Panc1 (cell line): ENCODE measurements at regions not wholly inside any gene's neighbourhood (a gene's known extent, or its start where the extent isn't known, plus 50 kb on each side); places are given as distances from the start of the nearest gene placed in this dataset.

Experiments used
- ATAC-seq: fragments of 200-7000 bp; cut with Tn5 transposase; 2 replicates; pipeline ENCODE4 v1.9.1; 2020; ENCODE audit warnings: mild to moderate bottlenecking, moderate library complexity
- BruUV-seq: library from RNA; stranded (reverse); fragments of 400-500 nt; replicated peaks from 2 replicates; lab custom pipeline; 2021; lab: Mats Ljungman, UMichigan
- CTCF ChIA-PET: fragments of 300-600 bp; sonication (Branson Sonifier 250); formaldehyde crosslinking; loops from one replicate; lab custom pipeline; 2022; ENCODE audit warnings: antibody characterized with exemption; lab: Charles Lee
- POLR2A ChIA-PET: fragments of 300-600 bp; sonication (Branson Sonifier 250); formaldehyde crosslinking; loops from one replicate; lab custom pipeline; 2022; ENCODE audit warnings: antibody characterized with exemption; lab: Charles Lee
- DNase-seq: peaks from one replicate; pipeline ENCODE4 v3.0.0-alpha.2; 2010; ENCODE audit warnings: low read depth, low spot score
- H3K27ac ChIP-seq: 2 replicates; pipeline ENCODE4 v1.5.1; 2011; ENCODE audit warnings: mild to moderate bottlenecking, low read length, inconsistent platforms
- H3K27me3 ChIP-seq: fragments of 200-500 bp; sonication (Bioruptor generic); 2 replicates; pipeline ENCODE4 v1.6.0; 2014; ENCODE audit warnings: low read length, inconsistent platforms; ENCODE audit not compliant: control insufficient read depth, insufficient read depth
- H3K36me3 ChIP-seq: fragments of 200-500 bp; sonication (Bioruptor generic); 2 replicates; pipeline ENCODE4 v1.5.1; 2014; ENCODE audit warnings: inconsistent platforms, mild to moderate bottlenecking, low read length, moderate library complexity; ENCODE audit not compliant: control insufficient read depth, insufficient read depth
- H3K4me1 ChIP-seq: 2 replicates; pipeline ENCODE4 v1.5.1; 2011; ENCODE audit warnings: inconsistent platforms, mild to moderate bottlenecking, low read length, moderate library complexity; ENCODE audit not compliant: control insufficient read depth, insufficient read depth
- H3K4me3 ChIP-seq, 2 experiments: 2 replicates each; pipeline ENCODE4 v1.5.1; 2011 to 2012; ENCODE audit warnings: low read depth in 2 of 2, low read length in 2 of 2, mild to moderate bottlenecking in 2 of 2, inconsistent platforms in 1 of 2, moderate library complexity in 1 of 2
- H3K9me3 ChIP-seq: fragments of 200-500 bp; sonication (Bioruptor generic); 2 replicates; pipeline ENCODE4 v1.5.1; 2014; ENCODE audit warnings: low read depth, mild to moderate bottlenecking, inconsistent platforms, low read length, moderate library complexity; ENCODE audit not compliant: control insufficient read depth, insufficient read depth
- CTCF ChIP-seq: fragments of 450-650 bp; IDR thresholded peaks from 2 replicates; pipeline ENCODE4 v1.5.1; 2017; ENCODE audit warnings: mild to moderate bottlenecking
- POLR2AphosphoS5 ChIP-seq: IDR thresholded peaks from 2 replicates; pipeline ENCODE4 v1.6.1; 2012; ENCODE audit warnings: mild to moderate bottlenecking, low read depth, low read length, moderate library complexity
- REST ChIP-seq, 2 experiments: IDR thresholded peaks; 2 replicates each; pipeline ENCODE4 v1.6.1; 2011 to 2012; ENCODE audit warnings: low read depth in 2 of 2, control low read depth in 1 of 2, low read length in 1 of 2, mild to moderate bottlenecking in 1 of 2, moderate library complexity in 1 of 2; ENCODE audit not compliant: insufficient read depth in 1 of 2
- SIN3A ChIP-seq: IDR thresholded peaks from 2 replicates; pipeline ENCODE4 v1.6.1; 2012; ENCODE audit warnings: low read depth, mild to moderate bottlenecking, low read length, moderate library complexity, borderline replicate concordance; ENCODE audit not compliant: insufficient read depth
- TCF7L2 ChIP-seq: IDR thresholded peaks from 2 replicates; pipeline ENCODE4 v1.6.1; 2011; ENCODE audit warnings: mild to moderate bottlenecking, low read depth, low read length, inconsistent platforms
- in situ Hi-C: cut with HindIII; loops from 2 replicates; pipeline ENCODE4 v1.10.0; 2016; ENCODE audit warnings: low sequenced_read_pairs, low pct_unique_long_range_greater_than_20kb
- intact Hi-C: fragments of 100-400 bp; cut with micrococcal nuclease; formaldehyde crosslinking; loops from one replicate; pipeline ENCODE4 v1.10.0; 2022; ENCODE audit not compliant: unreplicated experiment

- TF ChIP-seq CTCF (no peak), SIN3A (no peak), REST (IDR thresholded peaks at IDR 0.05; ENCODE audit: insufficient read depth in 1 of 2, low read depth in 2 of 2, low read length in 1 of 2) (no peak), TCF7L2 (no peak), POLR2AphosphoS5 (no peak)
- no peaks in the 10 kb centered on the region for H3K36me3 ChIP-seq
- ATAC-seq (no peak), DNase-seq (no peak)
- peaks cover 8% of the 10 kb centered on the region; the same call in 1 of the 2 replicates for H3K4me1 ChIP-seq
- H3K27me3 ChIP-seq, result no peaks in the 10 kb centered on the region
- H3K27ac ChIP-seq, result no peak overlapping the region
- peaks cover 6% of the 10 kb centered on the region; the same call in 1 of the 2 replicates for H3K9me3 ChIP-seq
- POLR2A ChIA-PET, result no interaction called here
- in situ Hi-C loops, result no loop called here
- intact Hi-C loops, result no loop called here
- CTCF ChIA-PET, result interaction anchor here (0.7 kb wide), 1 partner anchor 160 kb away, joined by 8 read pairs; no protein-coding TSS in a partner anchor
- H3K4me3 ChIP-seq, result no peak overlapping the region
- BruUV-seq, result no TSS peak
Observed at GRCh38 chr5:124088289-124089032, 576.5 kb downstream of the CSNK1G3 start.

GRCh38 chr5:124087752-124088151, 575.8 kb downstream of the CSNK1G3 start:
- no TSS peak for BruUV-seq
- ChIA-PET CTCF (interaction anchor here (0.7 kb wide), 1 partner anchor 161 kb away, joined by 8 read pairs; no protein-coding TSS in a partner anchor), POLR2A (no interaction called here)
- DNase-seq, result no peak
- Histone ChIP-seq H3K36me3 (no peaks in the 10 kb centered on the region), H3K27me3 (no peaks in the 10 kb centered on the region), H3K4me1 (peaks cover 8% of the 10 kb centered on the region; the same call in 1 of the 2 replicates), H3K27ac (no peak overlapping the region), H3K9me3 (peaks cover 6% of the 10 kb centered on the region; the same call in 1 of the 2 replicates), H3K4me3 (no peak overlapping the region)
- TF ChIP-seq CTCF (no peak), SIN3A (no peak), POLR2AphosphoS5 (no peak), TCF7L2 (no peak)
- in situ Hi-C loops (no loop called here), intact Hi-C loops (no loop called here)
- no peak for ATAC-seq
